ENCODE measurements at regions not wholly inside any gene's neighbourhood (a gene's known extent, or its start where the extent isn't known, plus 50 kb on each side); places are given as distances from the start of the nearest gene placed in this dataset.

DNA sequence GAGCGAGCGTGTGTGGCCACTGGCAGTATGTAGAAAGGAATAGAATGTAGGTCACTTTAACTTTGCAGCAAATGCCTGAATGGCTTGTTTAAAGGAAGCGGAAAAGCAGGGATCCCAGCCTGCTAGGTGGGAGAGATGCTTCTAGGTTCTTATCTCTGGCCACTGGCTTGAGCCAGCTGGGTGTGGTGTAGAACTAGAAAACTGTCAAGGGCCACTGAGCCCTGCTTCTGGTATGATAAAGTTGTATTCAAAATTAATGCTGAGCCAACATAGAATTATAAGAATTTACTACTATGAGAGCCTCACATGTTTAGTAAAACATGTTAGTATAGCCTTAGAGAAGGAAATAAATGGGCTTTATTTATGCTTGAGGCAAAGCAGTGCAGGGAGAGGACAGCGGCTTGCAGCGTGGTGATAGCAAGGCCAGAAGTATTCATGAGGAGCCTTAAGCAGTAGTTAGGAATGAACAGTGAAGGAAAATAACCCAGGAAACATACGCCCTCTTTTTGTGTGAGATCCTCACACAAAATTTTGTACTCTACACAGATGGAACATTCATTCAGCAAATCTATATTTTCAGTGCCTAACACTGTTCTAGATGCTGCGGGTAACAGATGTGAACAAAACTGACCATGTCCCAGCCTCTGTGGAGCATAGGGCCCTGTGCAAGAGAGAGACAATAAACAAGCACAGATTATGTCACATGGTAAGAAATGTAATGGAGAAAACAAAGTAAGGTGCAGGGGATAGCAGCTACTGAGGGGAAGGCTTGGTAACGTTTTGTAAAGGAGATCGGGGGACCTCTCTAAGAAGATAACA lies 863.2 kb downstream of the DIAPH3 start:
- TF ChIP-seq EZH2 (IDR thresholded peaks at IDR 0.05; ENCODE audit: borderline replicate concordance, low read length): no peak
- TF ChIP-seq, protein P1, sequence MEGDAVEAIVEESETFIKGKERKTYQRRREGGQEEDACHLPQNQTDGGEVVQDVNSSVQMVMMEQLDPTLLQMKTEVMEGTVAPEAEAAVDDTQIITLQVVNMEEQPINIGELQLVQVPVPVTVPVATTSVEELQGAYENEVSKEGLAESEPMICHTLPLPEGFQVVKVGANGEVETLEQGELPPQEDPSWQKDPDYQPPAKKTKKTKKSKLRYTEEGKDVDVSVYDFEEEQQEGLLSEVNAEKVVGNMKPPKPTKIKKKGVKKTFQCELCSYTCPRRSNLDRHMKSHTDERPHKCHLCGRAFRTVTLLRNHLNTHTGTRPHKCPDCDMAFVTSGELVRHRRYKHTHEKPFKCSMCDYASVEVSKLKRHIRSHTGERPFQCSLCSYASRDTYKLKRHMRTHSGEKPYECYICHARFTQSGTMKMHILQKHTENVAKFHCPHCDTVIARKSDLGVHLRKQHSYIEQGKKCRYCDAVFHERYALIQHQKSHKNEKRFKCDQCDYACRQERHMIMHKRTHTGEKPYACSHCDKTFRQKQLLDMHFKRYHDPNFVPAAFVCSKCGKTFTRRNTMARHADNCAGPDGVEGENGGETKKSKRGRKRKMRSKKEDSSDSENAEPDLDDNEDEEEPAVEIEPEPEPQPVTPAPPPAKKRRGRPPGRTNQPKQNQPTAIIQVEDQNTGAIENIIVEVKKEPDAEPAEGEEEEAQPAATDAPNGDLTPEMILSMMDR (conservative IDR thresholded peaks at IDR 0.05 in 1 of 2, IDR thresholded peaks at IDR 0.05 in 1 of 2; ENCODE audit: extremely low read depth in 1 of 2, insufficient read depth in 1 of 2, low read depth in 1 of 2, low read length in 2 of 2): no peak

Measured in mammary epithelial cell (primary cell).